K562 (cell line): ENCODE measurements at regions not wholly inside any gene's neighbourhood (a gene's known extent, or its start where the extent isn't known, plus 50 kb on each side); places are given as distances from the start of the nearest gene placed in this dataset.

Source experiments
- ATAC-seq: fragments of 200-7000 bp; cut with Tn5 transposase; 3 replicates; pipeline ENCODE4 v1.9.1; 2020; ENCODE audit warnings: moderate library complexity
- BruUV-seq: library from RNA; stranded (reverse); fragments of 400-500 nt; replicated peaks from 2 replicates; lab custom pipeline; 2021; lab: Mats Ljungman, UMichigan
- CTCF ChIA-PET: fragments of 300-600 bp; formaldehyde crosslinking; extraction: SDS; loops from one replicate; lab custom pipeline; 2021; ENCODE audit warnings: low intra/inter-chr PET ratio; lab: Yijun Ruan, JAX
- POLR2A ChIA-PET: fragments of 300-600, 350-650 bp; sonication (Branson Sonifier 250); formaldehyde crosslinking; extraction: SDS; loops from one replicate; lab custom pipeline; 2021; ENCODE audit warnings: antibody characterized with exemption, inconsistent platforms; lab: Yijun Ruan, JAX
- DNase-seq, 4 experiments: peaks; one replicate each; pipeline versions ENCODE4 v3.0.0 to v3.0.0-alpha.2; 2011 to 2018; ENCODE audit warnings: low spot score in 3 of 4, mixed read lengths in 3 of 4; ENCODE audit errors: extremely low read depth in 1 of 4
- FAIRE-seq: peaks from 2 replicates; lab custom pipeline; 2011; peaks lifted over from hg19 to GRCh38; lab: Jason Lieb, UNC
- H2AFZ ChIP-seq: 2 replicates; pipeline ENCODE4 v1.6.0; 2011; ENCODE audit warnings: low read depth, low read length, control low read depth, inconsistent platforms
- H3K27ac ChIP-seq: fragments of 200-600 bp; 3 replicates; pipeline ENCODE4 v1.8.0; 2011; ENCODE audit warnings: low read depth, mild to moderate bottlenecking, control low read depth, inconsistent platforms, low read length, moderate library complexity, mixed read lengths; ENCODE audit errors: extremely low read depth
- H3K27me3 ChIP-seq, 2 experiments: fragments of 300-600 bp in 1 of 2; 2 replicates in 1 of 2; 3 replicates in 1 of 2; pipeline versions ENCODE4 v1.6.0 to v1.8.0; 2011; ENCODE audit warnings: inconsistent platforms in 2 of 2, low read length in 2 of 2, mild to moderate bottlenecking in 1 of 2, mixed read lengths in 1 of 2, moderate library complexity in 1 of 2; ENCODE audit not compliant: control insufficient read depth in 2 of 2, insufficient read depth in 2 of 2
- H3K36me3 ChIP-seq: fragments of 300-600 bp; 3 replicates; pipeline ENCODE4 v1.8.0; 2011; ENCODE audit warnings: mild to moderate bottlenecking, low read length, inconsistent platforms; ENCODE audit not compliant: control insufficient read depth, insufficient read depth
- H3K4me1 ChIP-seq, 2 experiments: fragments of 200-600 bp in 1 of 2; replicated peaks in 1 of 2; 2 replicates in 1 of 2; 3 replicates in 1 of 2; pipeline versions ENCODE4 v1.5.1 to v1.8.0; 2011; ENCODE audit warnings: inconsistent platforms in 2 of 2, low read length in 2 of 2, mild to moderate bottlenecking in 1 of 2, mixed read lengths in 1 of 2, moderate library complexity in 1 of 2; ENCODE audit not compliant: control insufficient read depth in 2 of 2, insufficient read depth in 2 of 2
- H3K4me2 ChIP-seq: 2 replicates; pipeline ENCODE4 v1.6.1; 2011; ENCODE audit warnings: low read length, control low read depth, inconsistent platforms, mixed read lengths; ENCODE audit not compliant: insufficient read depth
- H3K4me3 ChIP-seq: fragments of 200-600 bp; sonication (generic), shearing (Covaris generic); 2 replicates; pipeline ENCODE4 v1.5.1; 2016; ENCODE audit warnings: control low read depth, inconsistent platforms
- H3K79me2 ChIP-seq: fragments of 200-600 bp; 3 replicates; pipeline ENCODE4 v1.8.0; 2011; ENCODE audit warnings: low read length, inconsistent platforms; ENCODE audit not compliant: control insufficient read depth, insufficient read depth
- H3K9ac ChIP-seq, 2 experiments: 2 replicates each; pipeline versions ENCODE4 v1.6.0 to v1.6.1; 2011; ENCODE audit warnings: low read depth in 2 of 2, low read length in 2 of 2, control low read depth in 1 of 2, inconsistent platforms in 1 of 2, mild to moderate bottlenecking in 1 of 2, mixed read lengths in 1 of 2; ENCODE audit not compliant: insufficient read depth in 1 of 2
- H3K9me1 ChIP-seq: one replicate; pipeline ENCODE4 v1.6.0; 2011; ENCODE audit warnings: inconsistent platforms, mild to moderate bottlenecking, low read length, moderate library complexity; ENCODE audit not compliant: control insufficient read depth, insufficient read depth
- H3K9me3 ChIP-seq: replicated peaks from 2 replicates; pipeline ENCODE4 v1.5.1; 2011; ENCODE audit warnings: low read depth, low read length, inconsistent platforms; ENCODE audit not compliant: control insufficient read depth, insufficient read depth
- H4K20me1 ChIP-seq: replicated peaks from 2 replicates; pipeline ENCODE4 v1.6.1; 2011; ENCODE audit warnings: low read length, inconsistent platforms, mixed read lengths; ENCODE audit not compliant: control insufficient read depth, insufficient read depth
- ATF6 ChIP-seq: sonication (generic); formaldehyde crosslinking; IDR thresholded peaks from 2 replicates; pipeline ENCODE4 v1.4.0; 2020; ENCODE audit warnings: mild to moderate bottlenecking, missing genetic modification reagents
- CBFB ChIP-seq: sonication (generic); formaldehyde crosslinking; IDR thresholded peaks from 2 replicates; pipeline ENCODE4 v1.4.0; 2020; ENCODE audit warnings: mild to moderate bottlenecking, missing genetic modification reagents
- COPS2 ChIP-seq: fragments of 450-650 bp; conservative IDR thresholded peaks from 2 replicates; pipeline ENCODE4 v1.6.1; 2016; ENCODE audit warnings: mild to moderate bottlenecking, moderate library complexity
- ELF1 ChIP-seq: fragments of 200-800 bp; sonication (Bioruptor generic); IDR thresholded peaks from 2 replicates; pipeline ENCODE4 v1.6.1; 2016; ENCODE audit warnings: missing genetic modification characterization, missing compliant biosample characterization
- KDM1A ChIP-seq, 2 experiments: fragments of 450-650 bp; IDR thresholded peaks; 2 replicates each; pipeline ENCODE4 v1.6.1; 2016; ENCODE audit warnings: mild to moderate bottlenecking in 2 of 2
- MXD1 ChIP-seq: fragments of 250-450 bp; sonication (Bioruptor Pico); IDR thresholded peaks from 2 replicates; pipeline ENCODE4 v1.8.0; 2021; ENCODE audit warnings: borderline replicate concordance, mild to moderate bottlenecking, moderate library complexity; ENCODE audit not compliant: poor library complexity, severe bottlenecking
- NR2C1 ChIP-seq, 2 experiments: fragments of 450-650 bp; IDR thresholded peaks; 2 replicates each; pipeline ENCODE4 v1.6.1; 2017; ENCODE audit warnings: mild to moderate bottlenecking in 2 of 2, antibody characterized with exemption in 1 of 2, inconsistent platforms in 1 of 2, missing compliant biosample characterization in 1 of 2, missing genetic modification characterization in 1 of 2
- RBBP5 ChIP-seq: fragments of 200-600 bp; sonication (generic); IDR thresholded peaks from 2 replicates; pipeline ENCODE4 v1.6.1; 2012; ENCODE audit warnings: borderline replicate concordance, mild to moderate bottlenecking, low read length, control low read depth, inconsistent platforms; ENCODE audit not compliant: insufficient read depth, poor library complexity, severe bottlenecking
- RBM34 ChIP-seq: fragments of 200-400 bp; formaldehyde crosslinking; IDR thresholded peaks from 2 replicates; pipeline ENCODE4 v1.6.1; 2018; ENCODE audit warnings: low read length, borderline replicate concordance; ENCODE audit not compliant: insufficient read depth
- TAF9B ChIP-seq: fragments of 450-650 bp; IDR thresholded peaks from 2 replicates; pipeline ENCODE4 v1.6.1; 2018; ENCODE audit warnings: mild to moderate bottlenecking; ENCODE audit not compliant: partially characterized antibody
- TCF15 ChIP-seq: fragments of 250-450 bp; sonication (Bioruptor Pico); IDR thresholded peaks from 2 replicates; pipeline ENCODE4 v1.8.0; 2022; ENCODE audit warnings: moderate library complexity, mild to moderate bottlenecking, inconsistent platforms
- ZNF3 ChIP-seq: fragments of 250-450 bp; sonication (Bioruptor Pico); IDR thresholded peaks from 2 replicates; pipeline ENCODE4 v1.5.0; 2021; ENCODE audit warnings: mild to moderate bottlenecking, moderate library complexity
- ZNF830 ChIP-seq: fragments of 250-450 bp; sonication (Bioruptor Pico); IDR thresholded peaks from 2 replicates; pipeline ENCODE4 v1.5.0; 2021; ENCODE audit warnings: mild to moderate bottlenecking
- WGBS: fragments of 100-300 bp; shearing (Covaris generic); methylation state at CpG from one replicate; pipeline ENCODE4 v1.1.6; 2016; ENCODE audit warnings: low coverage, mixed read lengths; ENCODE audit not compliant: insufficient coverage; ENCODE audit errors: missing lambda C conversion rate; 5-methylcytosine and 5-hydroxymethylcytosine counted together
- in situ Hi-C: fragments of 300-500 bp; cut with MboI; formaldehyde crosslinking; loops from 4 replicates; pipeline ENCODE4 v1.15.0; 2018; ENCODE audit warnings: inconsistent platforms, mixed read lengths
- intact Hi-C: fragments of 100-400 bp; cut with micrococcal nuclease; formaldehyde crosslinking; loops from 2 replicates; pipeline ENCODE4 v1.14.2; 2022

GRCh38 chr10:108244443-108245228, 1080.1 kb upstream of the SORCS1 start:
- Histone ChIP-seq H3K9me3 (no peaks in the 10 kb centered on the region), H3K27me3 (no peaks in the 10 kb centered on the region), H3K4me1 (no peaks in the 10 kb centered on the region), H3K9ac (no peak overlapping the region), H3K36me3 (no peaks in the 10 kb centered on the region), H3K27ac (no peak overlapping the region), H2AFZ (no peak overlapping the region), H4K20me1 (no peaks in the 10 kb centered on the region), H3K79me2 (no peaks in the 10 kb centered on the region), H3K4me2 (no peak overlapping the region), H3K9me1 (no peaks in the 10 kb centered on the region), H3K4me3 (no peak overlapping the region)
- TF ChIP-seq ELF1 (tag): no peak
- TF ChIP-seq TAF9B: no peak
- no peak for TF ChIP-seq CBFB (CRISPR knock-in tag)
- TF ChIP-seq RBM34: no peak
- no peak for TF ChIP-seq KDM1A (IDR thresholded peaks at IDR 0.05)
- 2% methylated on average over 9 of the region's 9 CpGs for WGBS
- ATAC-seq (no peak), FAIRE-seq (no peak), DNase-seq (no peak)
- intact Hi-C loops (no loop called here), in situ Hi-C loops (no loop called here)
- no TSS peak for BruUV-seq
- CTCF ChIA-PET: no interaction called here
- POLR2A ChIA-PET: no interaction called here

GRCh38 chr10:108241166-108241565, 1076.7 kb upstream of the SORCS1 start:
- POLR2A ChIA-PET: no interaction called here
- intact Hi-C loops: no loop called here
- DNase-seq: no peak
- Histone ChIP-seq H3K4me3 (no peak overlapping the region), H3K4me2 (no peak overlapping the region), H3K27ac (no peak overlapping the region), H3K9me1 (no peaks in the 10 kb centered on the region), H2AFZ (no peak overlapping the region), H4K20me1 (no peaks in the 10 kb centered on the region), H3K27me3 (no peaks in the 10 kb centered on the region), H3K79me2 (no peaks in the 10 kb centered on the region), H3K9ac (no peak overlapping the region), H3K4me1 (no peaks in the 10 kb centered on the region), H3K36me3 (no peaks in the 10 kb centered on the region), H3K9me3 (no peaks in the 10 kb centered on the region)
- no peak for ATAC-seq
- BruUV-seq: no TSS peak
- in situ Hi-C loops: no loop called here
- 0% methylated on average over 1 of the region's 1 CpG for WGBS
- CTCF ChIA-PET: no interaction called here
- no peak for FAIRE-seq
- TF ChIP-seq ATF6 (CRISPR knock-in tag) (no peak), ZNF3 (no peak), ZNF830 (CRISPR knock-in tag) (no peak), TCF15 (CRISPR knock-in tag) (no peak), RBBP5 (no peak), COPS2 (no peak), NR2C1 (IDR thresholded peaks at IDR 0.05) (no peak), NR2C1 (tag; IDR thresholded peaks at IDR 0.05) (no peak), MXD1 (no peak)
